ENCODE measurements at regions not wholly inside any gene's neighbourhood (a gene's known extent, or its start where the extent isn't known, plus 50 kb on each side); places are given as distances from the start of the nearest gene placed in this dataset.
A peak's percentile ranks its signal among the peaks of the same experiment; 100 is the strongest.
"Not testable (repeated sequence)": the region's sequence is repeated elsewhere in the genome, so short reads cannot be mapped to it uniquely, and the experiment has no call there.

DNA sequence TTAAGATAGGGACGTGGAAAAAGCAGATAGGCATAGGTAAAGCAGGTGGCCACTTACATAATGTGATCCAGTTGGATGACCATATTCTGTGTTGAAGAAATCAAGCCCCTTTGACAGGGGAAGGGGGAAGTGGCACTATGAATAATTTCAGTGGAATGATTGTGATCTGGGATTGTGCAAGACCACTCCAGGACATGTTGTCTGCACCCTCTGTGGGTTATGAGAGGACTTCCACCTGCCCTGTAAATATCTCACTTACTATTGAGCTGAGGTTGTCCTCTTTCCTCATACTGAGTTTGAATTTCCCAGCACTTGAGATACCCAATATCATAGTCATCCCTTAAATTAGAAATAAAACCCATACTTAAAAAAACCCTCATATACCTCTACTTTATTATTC lies 220.7 kb downstream of the IRS1 start:
- peak; percentile 19 for DNase-seq (ENCODE audit: low spot score)

DNA sequence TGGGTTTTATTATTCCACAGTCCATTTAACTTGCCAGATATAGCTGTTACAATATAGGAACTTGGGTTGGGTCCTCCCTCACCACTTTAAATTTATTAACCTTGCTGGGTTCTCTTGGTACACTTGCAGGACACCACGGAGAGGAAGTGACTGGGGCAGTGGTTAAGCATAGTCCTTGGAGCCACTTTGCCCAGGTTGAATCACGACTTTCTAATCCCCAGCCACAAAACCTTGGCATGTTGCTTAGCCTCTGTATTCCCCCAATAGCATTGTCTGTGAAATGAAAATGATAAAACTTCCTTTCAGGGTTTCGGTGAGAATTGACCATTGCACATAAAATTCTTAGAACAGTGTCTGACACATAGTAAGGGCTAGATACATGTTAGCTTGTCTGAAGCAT lies 221.2 kb downstream of the IRS1 start:
- DNase-seq (ENCODE audit: low spot score), result no peak

DNA sequence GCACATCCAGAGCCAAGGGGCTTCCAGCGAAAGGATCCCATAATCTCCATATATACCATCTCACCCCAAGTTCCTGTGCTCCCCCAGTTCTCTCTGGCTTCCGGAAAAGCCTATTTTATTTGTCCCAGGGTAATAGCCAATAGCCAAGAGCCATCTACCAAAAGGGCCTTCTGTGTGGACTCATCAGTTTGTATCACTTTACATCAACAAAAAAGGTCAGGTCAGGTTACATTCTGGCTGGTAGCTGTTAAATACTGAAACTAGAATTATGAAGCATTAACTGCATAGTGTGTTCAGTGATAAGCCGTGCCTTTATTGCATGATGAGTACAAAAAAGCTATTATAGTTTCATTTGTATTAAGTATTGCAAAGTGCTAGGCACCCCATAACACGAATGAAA lies 223.7 kb downstream of the IRS1 start:
- DNase-seq (ENCODE audit: low spot score), result no peak

DNA sequence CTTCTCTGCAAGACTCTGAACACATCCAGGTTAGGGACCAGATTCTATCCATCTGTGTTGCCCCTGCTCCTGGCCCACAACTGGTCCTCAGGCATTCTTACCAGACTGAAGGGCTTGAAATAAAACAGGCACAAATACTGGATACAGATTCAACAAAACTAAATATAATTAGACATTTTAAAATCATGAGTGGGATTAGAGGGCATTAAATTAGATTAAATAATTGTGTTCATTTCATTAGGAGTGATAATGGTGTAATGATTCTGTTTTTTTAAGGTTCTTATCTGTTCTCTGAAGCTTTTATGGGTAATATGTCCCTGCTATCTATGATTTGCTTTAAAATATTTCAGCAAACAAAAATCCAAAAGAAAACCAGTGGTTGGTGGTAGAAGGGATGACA lies 226.5 kb downstream of the IRS1 start:
- DNase-seq (ENCODE audit: low spot score), result no peak

DNA sequence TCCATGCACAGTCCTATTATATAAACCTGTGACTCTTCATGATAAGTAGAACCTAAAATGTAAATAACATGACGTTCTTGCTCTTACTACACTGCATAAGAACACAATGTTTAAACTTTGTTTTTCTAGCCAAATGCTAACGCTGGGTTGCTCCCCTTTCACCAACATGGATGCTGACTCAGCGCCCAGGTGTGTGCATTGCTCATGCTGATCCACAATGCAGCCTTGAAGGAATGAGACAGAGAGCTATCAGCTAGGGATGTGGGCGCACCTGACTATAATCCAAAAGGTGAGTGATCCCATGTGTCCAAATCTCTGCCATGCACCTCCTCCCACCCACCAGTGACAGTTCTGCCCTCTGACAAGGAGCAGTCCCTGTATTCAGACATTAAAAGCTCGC lies 235.0 kb downstream of the IRS1 start:
- no peak for DNase-seq (ENCODE audit: low spot score)

DNA sequence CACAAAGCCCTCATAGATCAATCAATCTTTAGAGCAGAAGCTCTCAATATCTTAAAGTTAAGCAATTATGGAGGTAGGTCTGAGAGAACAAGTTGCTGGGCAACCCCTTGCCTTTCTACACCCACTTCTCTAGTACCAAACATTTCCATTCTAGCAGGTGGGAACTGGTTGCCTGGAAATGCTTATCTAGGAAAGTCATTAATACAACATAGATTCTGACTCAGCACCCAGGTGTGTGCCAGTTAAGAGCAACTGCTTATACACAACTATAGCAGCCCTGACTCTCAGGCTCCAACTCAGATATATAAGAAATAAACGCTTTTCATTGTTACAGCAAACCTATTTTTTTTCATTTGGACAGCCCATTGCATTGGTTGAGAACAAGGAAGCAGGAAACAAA lies 237.7 kb downstream of the IRS1 start:
- no peak for DNase-seq (ENCODE audit: low spot score)

DNA sequence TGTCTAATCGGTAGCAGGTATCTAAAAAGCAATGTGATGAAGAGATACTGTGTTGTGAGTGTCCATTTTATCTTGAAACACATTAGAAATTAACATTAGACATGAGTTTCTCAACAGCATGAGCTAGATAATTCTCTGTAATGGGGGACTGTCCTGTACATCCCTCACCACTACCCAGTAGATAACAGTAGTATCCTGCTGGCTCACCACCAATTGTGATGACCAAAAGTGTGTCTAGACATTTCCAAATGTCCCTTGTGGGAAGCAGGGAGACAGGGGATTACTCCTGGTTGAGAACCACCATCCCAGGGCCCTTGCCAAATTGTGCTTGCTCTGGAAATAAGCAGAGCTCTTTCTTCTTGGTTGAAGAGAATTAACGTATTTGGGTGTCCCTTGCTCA lies 239.3 kb downstream of the IRS1 start:
- no peak for DNase-seq (ENCODE audit: low spot score)

DNA sequence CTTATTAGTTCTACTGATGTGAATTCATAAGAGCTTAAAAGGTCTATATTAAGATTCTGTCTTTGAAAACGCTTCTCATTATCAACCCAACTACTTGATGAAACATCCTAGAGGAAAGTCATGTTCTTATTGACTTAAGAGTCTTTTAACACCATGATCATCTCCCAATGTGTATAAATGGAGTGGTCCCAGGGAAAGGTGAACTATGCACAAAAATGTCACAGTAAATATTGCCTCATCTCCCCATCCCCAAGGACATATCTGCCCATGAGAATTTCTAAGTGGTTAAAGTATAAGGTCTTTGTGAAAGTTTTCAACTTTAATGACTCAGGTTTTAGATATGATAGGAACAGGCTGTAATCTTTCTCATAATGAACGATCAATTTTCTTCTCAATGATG lies 240.1 kb downstream of the IRS1 start:
- no peak for DNase-seq (ENCODE audit: low spot score)

DNA sequence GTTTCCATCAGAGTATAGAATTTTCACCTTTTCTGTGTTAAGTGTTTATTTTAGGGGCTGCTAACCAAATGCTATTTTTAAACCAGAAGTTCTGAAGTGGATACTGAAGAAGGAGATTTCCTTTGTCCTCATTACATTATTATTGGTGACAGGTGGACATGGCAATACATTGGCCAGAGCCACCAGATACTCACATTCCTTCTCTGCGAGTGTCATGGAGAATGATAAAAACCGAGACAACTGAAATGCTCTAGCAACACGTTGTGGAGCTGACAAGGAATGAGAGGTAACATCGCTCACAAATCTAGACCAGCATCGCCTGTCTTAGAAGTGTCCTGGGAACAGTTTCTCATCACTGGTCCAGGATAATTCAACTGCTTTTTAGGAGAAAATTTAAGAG lies 241.2 kb downstream of the IRS1 start:
- no peak for DNase-seq (ENCODE audit: low spot score)

DNA sequence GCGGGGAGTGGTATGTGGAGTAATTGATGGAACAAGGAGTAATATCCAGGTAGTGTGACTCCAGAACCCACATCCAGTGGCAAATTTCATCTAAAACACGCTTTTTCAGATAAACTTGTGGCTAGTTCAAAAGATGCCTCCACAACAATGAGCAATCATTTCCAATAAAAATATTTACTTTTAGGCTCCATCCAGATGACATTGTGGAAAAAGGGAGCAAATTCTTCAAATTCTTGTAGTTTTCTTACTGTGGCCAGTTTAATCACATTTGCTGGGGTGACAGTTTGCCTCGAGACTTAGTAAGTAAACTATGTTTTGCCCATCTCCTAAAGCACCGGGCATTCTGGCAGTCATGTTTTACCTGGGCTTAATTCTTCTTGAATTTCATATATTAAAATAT lies 243.6 kb downstream of the IRS1 start:
- no peak for DNase-seq (ENCODE audit: low spot score)

DNA sequence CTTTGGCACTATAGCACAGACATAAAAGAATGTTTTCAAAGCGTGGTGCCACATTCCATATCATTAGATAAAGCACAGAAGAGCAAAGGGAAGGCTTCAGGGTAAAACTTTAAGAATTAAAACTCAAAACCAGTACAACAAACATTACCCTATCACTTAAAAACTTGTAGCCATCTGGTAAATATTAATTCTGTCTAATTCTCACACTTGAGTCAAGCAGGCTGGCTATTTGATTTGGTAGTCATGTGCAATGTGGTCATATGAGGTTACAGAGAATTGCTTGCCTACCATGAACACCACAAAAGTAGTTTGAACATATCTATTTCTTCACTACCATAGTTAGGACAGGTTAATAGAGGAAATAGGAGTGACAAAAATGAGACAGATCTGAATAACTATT lies 244.9 kb downstream of the IRS1 start:
- peak; percentile 13 for DNase-seq (ENCODE audit: low spot score)

DNA sequence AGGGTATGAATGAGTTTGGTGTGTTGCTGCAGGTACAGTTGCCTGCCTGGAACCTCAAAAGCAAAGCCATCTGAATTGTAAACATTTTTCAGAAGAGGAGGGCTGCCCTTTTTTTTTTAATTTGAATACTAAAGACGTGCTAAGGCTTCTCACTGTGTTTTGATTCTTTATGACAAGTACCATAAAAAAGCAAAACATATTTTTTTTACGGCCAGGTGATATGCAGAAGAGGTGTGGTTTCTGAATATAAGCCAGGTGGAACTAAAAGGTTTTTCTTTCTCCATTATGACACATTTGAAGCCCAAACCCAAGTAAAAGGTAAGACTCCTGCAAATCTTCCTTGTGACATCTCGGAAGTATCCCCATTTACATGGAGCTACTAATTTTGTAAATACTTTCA lies 246.3 kb downstream of the IRS1 start:
- DNase-seq (ENCODE audit: low spot score), result no peak

DNA sequence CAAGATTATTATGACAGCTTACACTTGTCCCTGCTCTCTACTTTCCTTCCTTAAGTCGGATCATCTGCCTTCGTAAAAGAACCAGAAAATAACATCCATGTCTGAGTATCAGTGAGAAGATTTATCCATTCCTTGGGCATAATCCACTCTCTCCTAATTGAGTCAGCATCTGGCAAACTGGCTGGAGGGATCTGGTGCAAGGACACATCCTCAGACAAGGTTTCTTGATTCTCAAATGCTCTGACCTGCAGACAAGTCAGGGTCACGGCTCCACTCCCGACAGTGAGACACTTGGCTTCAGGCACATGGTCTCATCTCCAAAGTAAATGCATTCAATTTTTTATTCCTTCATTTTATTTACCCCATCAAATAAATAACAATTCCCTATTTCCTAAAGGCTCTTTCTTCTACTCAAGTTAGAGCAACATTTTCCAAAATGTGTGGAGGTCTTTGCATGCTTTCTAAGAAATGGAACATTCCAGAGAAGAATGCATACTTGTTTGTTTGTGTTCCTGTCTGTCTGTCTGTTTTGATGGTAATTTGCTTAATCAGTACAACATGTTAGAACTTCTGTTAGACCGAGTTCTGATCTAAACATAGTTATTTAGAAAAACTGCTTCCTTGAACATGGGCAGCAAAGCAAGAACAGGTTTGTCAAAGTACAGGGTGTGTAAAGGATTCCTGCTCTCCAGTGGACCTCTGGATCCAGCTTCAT lies 246.9 kb downstream of the IRS1 start:
- DNase-seq (ENCODE audit: low spot score), result no peak

DNA sequence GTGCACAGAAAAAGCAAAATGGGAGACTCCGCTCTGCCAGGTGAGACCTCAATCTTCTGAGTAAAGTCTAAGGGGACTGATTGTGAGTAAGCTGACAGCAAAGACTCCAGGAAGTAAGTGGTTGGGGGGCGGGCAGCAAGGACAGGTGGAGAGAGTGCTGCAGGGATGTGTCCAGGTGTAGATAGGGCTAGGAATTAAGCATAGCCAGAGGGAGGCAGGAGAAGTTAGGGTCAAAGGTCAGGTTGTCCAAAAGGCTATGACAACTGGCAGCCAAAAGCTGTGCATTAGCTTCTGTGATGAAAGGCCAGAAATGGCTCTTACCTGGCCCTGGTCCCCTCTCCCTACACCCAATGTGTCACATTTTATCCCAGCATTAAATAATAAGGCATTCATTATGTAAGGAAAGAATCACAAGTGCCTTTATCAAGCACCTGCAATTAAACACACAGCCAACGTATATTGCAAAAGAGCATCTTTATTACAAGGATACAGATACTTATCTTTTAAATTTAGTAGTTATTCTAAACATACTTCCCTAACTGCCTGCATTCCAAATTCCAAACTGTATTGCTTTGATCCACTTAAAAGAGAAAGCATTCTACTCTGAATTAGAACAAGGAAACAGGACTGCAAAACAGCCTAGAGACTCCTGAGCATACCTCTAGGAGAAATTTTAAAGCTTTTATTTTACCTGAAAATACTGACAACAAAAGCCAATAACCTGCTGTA lies 247.9 kb downstream of the IRS1 start:
- no peak for DNase-seq (ENCODE audit: low spot score)

DNA sequence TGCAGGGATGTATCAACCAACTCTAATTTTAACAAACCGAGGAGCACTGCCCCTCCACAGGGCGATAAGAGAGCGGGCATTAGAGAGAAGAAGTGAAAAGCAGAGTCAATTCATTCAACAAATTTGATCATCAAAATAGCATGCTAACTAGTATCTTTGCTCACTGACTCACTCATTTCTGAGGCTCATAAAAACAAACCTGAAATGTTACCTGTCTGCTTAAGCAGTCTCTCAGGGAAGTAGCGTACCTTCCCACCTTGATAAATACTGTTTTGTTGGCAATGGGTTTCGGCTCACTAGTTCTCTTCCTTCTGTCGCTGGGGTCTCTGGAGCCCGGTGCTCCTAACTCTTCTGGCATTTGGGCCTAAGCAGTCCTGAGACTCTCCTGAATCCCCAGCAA lies 248.8 kb downstream of the IRS1 start:
- no peak for DNase-seq (ENCODE audit: low spot score)

DNA sequence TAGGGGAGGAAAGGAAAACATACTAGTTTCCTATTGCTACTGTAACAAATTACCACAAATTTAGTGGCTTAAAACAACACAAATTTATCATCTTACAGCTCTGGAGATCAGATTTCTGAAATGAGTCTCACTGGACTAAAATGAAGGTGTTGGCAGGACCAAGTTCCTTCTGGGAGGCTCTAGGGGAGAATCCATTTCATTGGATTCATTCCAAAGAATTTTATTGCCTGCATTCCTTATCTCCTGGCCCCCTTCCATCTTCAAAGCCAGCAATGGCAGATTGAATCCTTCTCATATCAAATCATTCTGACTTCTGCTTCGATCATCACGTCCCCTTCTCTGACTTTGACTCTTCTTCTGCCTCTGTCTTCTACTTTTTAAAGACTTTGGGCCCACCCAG lies 250.9 kb downstream of the IRS1 start:
- no peak for DNase-seq (ENCODE audit: low spot score)

DNA sequence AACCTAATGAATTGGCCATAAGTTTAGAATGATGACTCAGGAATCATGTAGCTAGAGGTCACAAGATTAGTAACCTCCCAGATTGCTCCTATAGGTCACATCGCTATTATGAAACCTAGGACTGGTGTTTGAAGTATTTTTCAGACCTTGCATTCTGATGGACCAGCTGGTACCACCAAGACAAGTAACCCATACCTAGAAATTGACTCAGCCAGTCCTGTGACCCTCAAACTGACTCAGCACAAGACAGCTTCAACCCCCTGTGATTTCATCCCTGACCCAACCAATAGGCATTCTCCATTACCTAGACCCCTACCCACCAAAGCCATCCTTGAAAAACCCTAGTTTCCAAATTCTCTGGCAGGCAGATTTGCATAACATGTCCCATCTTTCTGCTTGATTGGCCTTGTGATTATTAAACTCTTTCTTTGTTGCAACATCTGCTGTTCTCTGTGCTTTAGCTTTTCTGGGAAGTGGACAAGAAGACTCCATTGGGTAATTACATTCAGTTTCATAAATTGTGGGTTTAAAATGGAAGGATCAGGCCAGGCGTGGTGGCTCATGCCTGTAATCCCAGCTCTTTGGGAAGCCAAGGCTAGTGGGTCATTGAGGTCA lies 254.9 kb downstream of the IRS1 start:
- DNase-seq (ENCODE audit: low spot score), result no peak

DNA sequence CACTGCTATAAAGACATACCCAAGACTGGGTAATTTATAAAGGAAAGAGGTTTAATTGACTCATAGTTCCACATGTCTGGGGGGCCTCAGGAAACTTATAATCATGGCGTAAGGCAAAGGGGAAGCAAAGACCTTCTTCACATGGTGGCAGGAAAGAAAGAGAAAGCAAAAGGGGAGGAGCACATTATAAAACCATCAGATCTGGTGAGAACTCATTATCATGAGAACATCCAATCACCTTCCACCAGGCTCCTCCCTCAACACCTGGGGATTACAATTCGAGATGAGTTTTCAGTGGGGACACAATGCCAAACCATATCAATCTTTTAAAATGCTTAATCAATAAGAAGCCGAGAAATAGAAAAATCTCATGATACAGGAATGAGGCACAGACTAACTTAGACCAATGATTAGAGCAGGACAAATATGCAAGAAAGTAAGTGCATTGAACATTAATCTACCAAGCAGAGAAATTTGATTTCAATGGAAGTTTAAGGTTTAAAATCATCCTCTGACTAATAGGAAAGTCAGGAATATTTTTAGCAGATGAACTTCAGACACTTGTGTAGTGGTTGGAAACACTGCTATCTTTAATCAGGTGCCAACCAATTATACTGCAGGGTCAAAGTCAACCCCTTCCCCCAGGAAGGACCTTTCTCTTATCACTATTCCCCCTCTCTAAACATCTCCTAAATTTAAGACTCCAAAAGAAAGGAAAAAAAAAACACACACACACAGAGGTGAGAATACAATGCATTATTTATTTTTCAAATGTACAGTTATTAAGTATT lies 259.2 kb downstream of the IRS1 start:
- DNase-seq (ENCODE audit: low spot score), result no peak

DNA sequence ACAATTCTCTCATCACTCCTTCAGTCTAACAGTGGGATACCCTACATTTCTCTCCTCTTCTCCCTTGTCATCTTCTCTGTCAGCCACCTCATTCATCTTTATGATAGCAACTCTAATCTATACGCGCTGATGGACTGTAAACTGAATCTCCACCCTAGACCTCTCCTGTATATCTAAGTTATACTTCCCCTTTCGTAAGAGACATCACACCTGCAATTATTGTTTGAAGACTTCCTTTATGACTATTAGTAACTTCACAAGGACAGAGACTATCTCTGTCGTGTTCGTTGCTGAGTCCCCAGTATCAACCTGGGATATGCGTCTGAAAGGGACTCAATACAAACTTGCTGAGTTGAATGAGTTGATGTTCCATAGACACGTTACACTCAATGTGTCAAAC lies 263.2 kb downstream of the IRS1 start:
- no peak for DNase-seq (ENCODE audit: low spot score)

DNA sequence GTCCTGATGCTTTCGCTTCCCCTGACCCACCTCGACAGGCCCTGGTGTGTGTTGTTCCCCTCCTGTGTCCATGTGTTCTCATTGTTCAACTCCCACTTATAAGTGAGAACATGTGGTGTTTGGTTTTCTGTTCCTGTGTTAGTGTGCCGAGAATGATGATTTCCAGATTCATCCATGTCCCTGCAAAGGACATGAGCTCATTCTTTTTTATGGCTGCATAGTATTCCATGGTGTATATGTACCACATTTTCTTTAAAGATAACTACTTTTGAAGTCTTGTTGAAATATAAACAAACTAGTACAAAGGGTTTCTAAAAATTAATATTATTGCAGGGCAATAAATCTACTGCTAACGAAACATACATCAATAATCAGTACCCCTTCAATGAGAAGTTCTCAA lies 266.6 kb downstream of the IRS1 start:
- not testable (repeated sequence) for DNase-seq (ENCODE audit: low spot score)

DNA sequence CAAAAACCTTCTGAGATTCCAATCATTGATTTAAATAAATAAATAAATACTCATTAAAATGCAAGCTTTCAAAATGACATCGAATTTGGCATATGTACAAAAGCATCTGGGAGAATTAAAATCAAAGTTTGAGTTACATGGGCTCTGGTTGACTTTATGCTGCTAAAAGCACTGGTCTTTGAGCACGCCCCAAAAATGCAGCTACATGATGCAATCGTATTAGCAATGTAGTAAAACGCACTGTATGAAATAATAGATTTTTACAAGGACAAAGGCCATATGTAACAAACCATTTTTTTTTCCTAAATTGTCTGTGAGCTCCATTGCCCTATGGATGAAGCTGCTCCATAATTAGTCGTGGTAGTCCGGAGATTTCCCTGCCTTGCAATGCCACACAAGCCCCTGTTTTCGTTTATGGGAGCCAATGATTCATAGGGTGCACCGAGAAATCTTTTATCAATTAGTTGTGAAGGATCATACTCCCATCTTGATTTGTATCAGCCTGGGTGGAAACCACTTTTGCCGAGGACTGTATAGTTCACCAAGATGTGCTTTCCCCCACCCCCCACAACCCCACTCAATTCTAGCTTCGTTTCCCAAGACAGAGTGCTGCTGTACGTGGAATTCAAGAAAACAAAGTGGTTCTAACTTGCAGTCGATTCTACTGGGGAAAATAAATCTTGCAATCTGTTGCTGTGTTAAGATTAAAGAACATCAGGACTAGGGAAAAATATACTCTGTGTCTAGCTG lies 268.4 kb downstream of the IRS1 start:
- DNase-seq (ENCODE audit: low spot score), result peak; percentile 18

DNA sequence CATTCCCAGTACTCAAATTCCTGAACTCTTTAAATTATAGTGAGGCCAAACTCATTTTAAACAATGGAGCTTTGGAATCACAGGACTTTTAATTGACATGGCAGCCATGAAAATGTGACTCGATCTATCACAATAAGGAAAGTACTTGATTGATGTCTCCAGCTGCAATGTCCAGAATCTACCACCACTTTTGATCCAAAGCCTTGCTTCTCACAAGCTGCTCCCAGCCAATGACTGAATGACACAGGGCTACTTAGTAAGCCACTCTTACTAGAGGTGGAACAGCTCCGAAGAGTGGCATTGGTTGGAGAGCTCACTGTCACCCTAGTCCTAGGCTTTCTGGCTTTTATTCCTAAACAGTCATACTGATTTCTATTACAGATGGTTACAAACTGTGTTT lies 270.1 kb downstream of the IRS1 start:
- DNase-seq (ENCODE audit: low spot score), result no peak

Measured in GM03348 (cell line).